GM12878 (cell line): ENCODE measurements at regions not wholly inside any gene's neighbourhood (a gene's known extent, or its start where the extent isn't known, plus 50 kb on each side); places are given as distances from the start of the nearest gene placed in this dataset.

Experiments used
- ATAC-seq: fragments of 200-7000 bp; cut with Tn5 transposase; 3 replicates; pipeline ENCODE4 v1.9.1; 2020; ENCODE audit warnings: mild to moderate bottlenecking, moderate library complexity
- BruUV-seq: library from RNA; stranded (reverse); fragments of 400-500 nt; replicated peaks from 2 replicates; lab custom pipeline; 2021; lab: Mats Ljungman, UMichigan
- CTCF ChIA-PET: fragments of 300-600 bp; sonication (Branson Sonifier 250); formaldehyde crosslinking; extraction: SDS; loops from one replicate; lab custom pipeline; 2021; ENCODE audit warnings: inconsistent platforms; lab: Yijun Ruan, JAX
- POLR2A ChIA-PET: fragments of 350-600 bp; formaldehyde crosslinking; extraction: SDS; loops from one replicate; lab custom pipeline; 2021; ENCODE audit warnings: inconsistent platforms; lab: Charles Lee
- RAD21 ChIA-PET: fragments of 300-600 bp; sonication (Branson Sonifier 250); formaldehyde crosslinking; loops from one replicate; lab custom pipeline; 2023; ENCODE audit warnings: antibody characterized with exemption; ENCODE audit not compliant: unreplicated experiment; lab: Charles Lee
- SMC1A ChIA-PET: fragments of 300-600 bp; sonication (Branson Sonifier 250); formaldehyde crosslinking; loops from one replicate; lab custom pipeline; 2023; ENCODE audit not compliant: unreplicated experiment, uncharacterized antibody; lab: Charles Lee
- DNase-seq: peaks from one replicate; pipeline ENCODE4 v3.0.0-alpha.2; 2011; ENCODE audit warnings: low read depth, low spot score
- FAIRE-seq: peaks from 3 replicates; lab custom pipeline; 2011; peaks lifted over from hg19 to GRCh38; lab: Jason Lieb, UNC
- H2AFZ ChIP-seq: 2 replicates; pipeline ENCODE4 v1.6.0; 2011; ENCODE audit warnings: low read depth, low read length, control low read depth; ENCODE audit not compliant: control insufficient read depth
- H3K27ac ChIP-seq: 2 replicates; pipeline ENCODE4 v1.5.1; 2011; ENCODE audit warnings: control low read depth; ENCODE audit not compliant: control insufficient read depth, insufficient read depth
- H3K27me3 ChIP-seq, 2 experiments: replicated peaks in 1 of 2; 2 replicates each; pipeline versions ENCODE4 v1.6.0 to v1.6.1; 2011; ENCODE audit warnings: low read length in 1 of 2; ENCODE audit not compliant: control insufficient read depth in 2 of 2, insufficient read depth in 2 of 2
- H3K36me3 ChIP-seq, 2 experiments: 2 replicates each; pipeline ENCODE4 v1.5.1; 2011; ENCODE audit warnings: low read length in 1 of 2; ENCODE audit not compliant: control insufficient read depth in 2 of 2, insufficient read depth in 2 of 2
- H3K4me1 ChIP-seq: 2 replicates; pipeline ENCODE4 v1.6.1; 2011; ENCODE audit warnings: mild to moderate bottlenecking, low read length, moderate library complexity, mixed read lengths; ENCODE audit not compliant: control insufficient read depth, insufficient read depth
- H3K4me2 ChIP-seq: 2 replicates; pipeline ENCODE4 v1.6.0; 2011; ENCODE audit warnings: control low read depth; ENCODE audit not compliant: control insufficient read depth, insufficient read depth
- H3K4me3 ChIP-seq: fragments of 200-600 bp; sonication (generic); 2 replicates; pipeline ENCODE4 v1.5.1; 2016
- H3K79me2 ChIP-seq: 2 replicates; pipeline ENCODE4 v1.6.0; 2011; ENCODE audit warnings: low read length; ENCODE audit not compliant: control insufficient read depth, insufficient read depth
- H3K9ac ChIP-seq: 2 replicates; pipeline ENCODE4 v1.8.0; 2011; ENCODE audit warnings: low read length, control low read depth, mixed read lengths; ENCODE audit not compliant: control insufficient read depth, insufficient read depth
- H3K9me3 ChIP-seq: replicated peaks from 3 replicates; pipeline ENCODE4 v1.5.1; 2011; ENCODE audit warnings: mild to moderate bottlenecking, low read length; ENCODE audit not compliant: control insufficient read depth, insufficient read depth
- H4K20me1 ChIP-seq: 2 replicates; pipeline ENCODE4 v1.6.0; 2011; ENCODE audit not compliant: control insufficient read depth, insufficient read depth
- CHD2 ChIP-seq: IDR thresholded peaks from 2 replicates; pipeline ENCODE4 v1.6.1; 2011; ENCODE audit warnings: low read depth, low read length, improper control_type of control experiment, borderline replicate concordance
- HDAC2 ChIP-seq: fragments of 200-600 bp; sonication (generic); IDR thresholded peaks from 2 replicates; pipeline ENCODE4 v1.6.1; 2017
- MTA2 ChIP-seq: fragments of 450-650 bp; IDR thresholded peaks from 2 replicates; pipeline ENCODE4 v1.6.1; 2016; ENCODE audit warnings: low read depth, mild to moderate bottlenecking, moderate library complexity
- RELA ChIP-seq: fragments of 450-650 bp; IDR thresholded peaks from 2 replicates; pipeline ENCODE4 v1.8.0; 2014; ENCODE audit warnings: borderline replicate concordance; ENCODE audit not compliant: partially characterized antibody
- RELB ChIP-seq: fragments of 450-650 bp; IDR thresholded peaks from 2 replicates; pipeline ENCODE4 v1.6.1; 2017; ENCODE audit warnings: low read depth, mild to moderate bottlenecking, moderate library complexity
- ZBTB33 ChIP-seq: fragments of 450-650 bp; IDR thresholded peaks from 2 replicates; pipeline ENCODE4 v1.6.1; 2017; ENCODE audit warnings: mild to moderate bottlenecking
- WGBS: methylation state at CpG from one replicate; pipeline ENCODE4 v1.1.6; 2016; ENCODE audit warnings: low lambda C conversion rate; ENCODE audit not compliant: insufficient replicate concordance, insufficient coverage; ENCODE audit errors: missing lambda C conversion rate; 5-methylcytosine and 5-hydroxymethylcytosine counted together
- in situ Hi-C: fragments of 300-500 bp; cut with MboI; formaldehyde crosslinking; loops from 9 replicates; pipeline ENCODE4 v1.14.3; 2018; ENCODE audit warnings: mixed read lengths
- intact Hi-C: fragments of 100-400 bp; cut with micrococcal nuclease; formaldehyde crosslinking; loops from one replicate; pipeline ENCODE4 v1.14.2; 2022; ENCODE audit not compliant: unreplicated experiment

GRCh38 chr9:82109626-82110025, 121.1 kb downstream of the SPATA31D1 start (continued):
- TF ChIP-seq RELB, result no peak

- H3K27me3 ChIP-seq, result no peaks in the 10 kb centered on the region
- no peak overlapping the region for H3K4me3 ChIP-seq
- ChIA-PET SMC1A (no interaction called here), CTCF (no interaction called here), RAD21 (no interaction called here), POLR2A (interaction anchor here (1.1 kb wide), 1 partner anchor 21 kb away, joined by 3 read pairs; no protein-coding TSS in a partner anchor)
- in situ Hi-C loops, result no loop called here
- DNase-seq, result no peak
- no peaks in the 10 kb centered on the region for H4K20me1 ChIP-seq
- H3K4me1 ChIP-seq, result no peaks in the 10 kb centered on the region
- no peaks in the 10 kb centered on the region for H3K36me3 ChIP-seq
- no peak for FAIRE-seq
- H2AFZ ChIP-seq, result no peak overlapping the region
- WGBS, result 64% methylated on average over 3 of the region's 3 CpGs
- H3K79me2 ChIP-seq, result no peaks in the 10 kb centered on the region
- TF ChIP-seq CHD2 (no peak), MTA2 (peak; percentile 22; the same call in 1 of the 2 replicates)
- no TSS peak for BruUV-seq
- intact Hi-C loops, result no loop called here
- no peaks in the 10 kb centered on the region for H3K9me3 ChIP-seq
- H3K4me2 ChIP-seq, result no peak overlapping the region
- no peak overlapping the region for H3K9ac ChIP-seq
- no peak overlapping the region for H3K27ac ChIP-seq
- ATAC-seq, result no peak
Measured at GRCh38 chr9:82110881-82111280, 122.3 kb downstream of the SPATA31D1 start.

GRCh38 chr9:82115331-82115730, 126.8 kb downstream of the SPATA31D1 start:
- no TSS peak for BruUV-seq
- 29% methylated on average over 1 of the region's 1 CpG for WGBS
- intact Hi-C loops, result no loop called here
- FAIRE-seq (no peak), DNase-seq (no peak), ATAC-seq (no peak)
- Histone ChIP-seq H3K4me3 (no peak overlapping the region), H3K4me2 (no peak overlapping the region), H3K9ac (no peak overlapping the region), H3K4me1 (no peaks in the 10 kb centered on the region), H3K79me2 (no peaks in the 10 kb centered on the region), H3K27ac (no peak overlapping the region), H3K9me3 (no peaks in the 10 kb centered on the region), H3K36me3 (no peaks in the 10 kb centered on the region), H3K27me3 (no peaks in the 10 kb centered on the region), H4K20me1 (no peaks in the 10 kb centered on the region), H2AFZ (no peak overlapping the region)
- ChIA-PET RAD21 (interaction anchor here (1.7 kb wide), 1 partner anchor 12 kb away, joined by 9 read pairs; no protein-coding TSS in a partner anchor), SMC1A (interaction anchor here (0.8 to 2.2 kb wide), 5 partner anchors 10 to 95 kb away, joined by 3 to 21 read pairs (median 3); no protein-coding TSS in a partner anchor), POLR2A (no interaction called here), CTCF (interaction anchor here (1.2 kb wide), 1 partner anchor 9 kb away, joined by 3 read pairs; no protein-coding TSS in a partner anchor)
- in situ Hi-C loops, result no loop called here
- TF ChIP-seq RELA, result no peak
- TF ChIP-seq HDAC2, result no peak
- TF ChIP-seq ZBTB33, result no peak
